Right forelimb (tissue), 1 donor: ENCODE measurements at regions not wholly inside any gene's neighbourhood (a gene's known extent, or its start where the extent isn't known, plus 50 kb on each side); places are given as distances from the start of the nearest gene placed in this dataset.
"Not testable (repeated sequence)": the region's sequence is repeated elsewhere in the genome, so short reads cannot be mapped to it uniquely, and the experiment has no call there.

Experiments
- DNase-seq: peaks from one replicate; pipeline ENCODE4 v3.0.0-alpha.2; 2018

DNA sequence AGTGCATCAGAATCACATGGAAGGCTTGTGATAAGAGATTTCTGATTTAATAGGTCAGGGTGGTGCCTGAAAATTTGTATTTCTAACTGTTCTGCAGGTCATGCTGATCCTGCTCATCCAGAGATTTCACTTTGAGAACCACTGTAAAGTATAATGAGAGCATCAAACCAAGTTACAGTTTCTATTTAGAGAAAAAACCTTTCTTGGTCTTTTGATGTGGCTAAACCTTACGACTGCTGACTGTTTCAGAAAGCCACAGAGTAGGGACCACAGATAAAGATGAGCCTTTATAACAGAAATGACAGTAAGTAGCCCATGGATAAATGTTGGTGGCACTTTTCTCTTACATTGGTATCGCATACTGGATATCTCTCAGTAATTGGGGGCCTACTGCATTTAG, 109.4 kb upstream of the FANCL start:
- no peak for DNase-seq

DNA sequence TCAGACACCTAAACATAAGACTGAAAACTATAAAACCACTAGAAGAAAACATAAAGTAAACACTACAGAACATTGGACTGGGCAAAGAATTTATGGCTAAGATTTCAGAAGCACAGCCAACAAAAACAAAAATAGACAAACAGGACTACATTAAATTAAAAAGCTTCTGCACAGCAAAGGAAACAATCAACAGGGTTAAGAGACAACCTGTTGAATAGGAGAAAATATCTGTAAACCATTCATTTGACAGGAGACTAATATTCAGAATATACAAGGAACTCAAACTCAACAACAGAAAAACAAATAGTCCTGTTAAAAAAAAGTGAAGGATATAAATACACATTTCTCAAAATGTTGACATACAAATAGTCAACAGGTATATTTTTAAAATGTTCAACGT, 106.7 kb upstream of the FANCL start:
- DNase-seq: no peak

DNA sequence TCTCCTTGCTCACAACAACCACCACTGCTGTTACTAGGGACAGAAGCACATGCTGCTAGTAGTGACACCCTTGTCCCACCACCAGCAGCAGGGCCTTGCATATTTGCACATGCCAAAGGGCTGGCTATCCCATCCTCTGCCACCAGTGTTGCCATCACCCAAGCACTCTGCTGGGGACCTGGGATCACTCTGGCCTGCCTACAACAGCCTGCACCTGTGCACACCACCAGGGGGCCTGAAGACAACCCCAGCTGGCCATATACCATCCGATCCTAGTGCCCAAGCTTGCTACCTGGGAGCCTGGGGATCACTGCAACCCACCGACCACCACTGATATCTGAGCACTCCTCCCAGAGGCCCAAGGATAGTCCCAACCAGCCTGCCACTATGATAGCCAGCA, 99.9 kb upstream of the FANCL start:
- no peak for DNase-seq

DNA sequence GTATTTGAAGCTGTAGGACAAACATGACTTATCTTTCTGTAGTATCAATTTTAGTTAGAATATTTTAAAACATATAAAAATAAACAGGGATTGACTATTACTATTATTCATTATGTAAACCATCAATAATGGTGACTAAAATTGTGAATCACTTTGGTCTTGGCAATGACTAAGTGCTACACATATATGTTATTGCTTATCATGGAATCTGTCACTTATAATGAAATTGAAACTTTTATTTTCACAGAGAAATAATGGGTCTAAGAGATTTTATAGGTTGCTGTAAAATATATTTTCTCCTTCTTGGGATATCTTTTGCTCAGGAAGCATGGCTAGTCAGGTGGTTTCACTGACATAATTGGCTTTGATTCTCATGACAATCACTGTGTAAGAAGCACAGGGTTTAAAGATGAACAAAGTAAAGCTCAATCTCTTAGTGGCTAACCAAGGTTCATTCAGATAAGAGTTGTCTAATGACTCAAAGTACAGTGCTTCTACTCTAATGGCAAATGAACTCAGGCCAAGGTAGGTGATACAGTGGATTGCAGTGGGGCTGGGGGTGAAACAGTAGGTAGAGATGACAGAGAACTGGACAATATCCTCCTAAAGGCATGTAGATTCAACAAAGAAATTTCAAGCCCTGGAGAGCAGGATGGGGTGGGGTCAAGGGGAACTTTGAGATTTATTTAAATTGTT, 98.6 kb upstream of the FANCL start:
- DNase-seq: no peak

DNA sequence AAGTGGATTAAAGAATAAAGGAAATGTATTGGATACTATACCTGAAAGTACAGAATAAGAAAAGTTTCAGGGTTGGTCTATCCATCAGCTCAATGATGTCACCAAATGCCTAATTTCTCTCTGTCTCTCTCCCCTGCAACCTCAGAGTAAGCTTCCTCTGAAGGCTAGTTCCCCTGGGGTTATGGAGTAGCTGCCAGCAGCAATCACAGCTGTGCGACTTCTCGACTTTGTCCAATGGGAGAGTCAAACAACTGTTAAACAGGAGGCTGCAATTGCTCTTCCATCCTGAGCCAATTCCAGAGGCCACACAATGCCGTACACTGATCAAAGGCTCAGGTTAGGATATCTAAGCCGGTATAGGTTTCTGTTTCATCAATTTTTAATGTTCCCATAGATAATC, 95.3 kb upstream of the FANCL start:
- DNase-seq: no peak

DNA sequence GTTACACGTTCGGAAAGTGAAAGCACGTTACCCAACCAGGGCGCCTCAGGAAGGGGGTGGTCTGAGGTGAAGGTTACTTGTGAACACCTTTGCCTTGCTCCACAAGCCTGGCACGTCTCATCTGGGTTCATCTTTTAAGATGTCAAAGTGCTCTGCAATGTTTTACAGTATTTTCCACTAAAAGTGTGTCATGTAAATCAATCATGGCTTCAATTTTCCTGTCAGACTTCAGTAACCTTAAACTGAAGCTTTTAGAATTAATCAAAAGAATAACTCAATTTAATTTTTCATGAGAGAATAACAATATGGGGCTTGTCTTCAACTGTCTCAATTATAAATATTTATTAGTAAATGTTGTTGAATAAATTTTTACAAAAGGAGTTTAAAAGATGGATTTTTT, 93.3 kb upstream of the FANCL start:
- DNase-seq: no peak

DNA sequence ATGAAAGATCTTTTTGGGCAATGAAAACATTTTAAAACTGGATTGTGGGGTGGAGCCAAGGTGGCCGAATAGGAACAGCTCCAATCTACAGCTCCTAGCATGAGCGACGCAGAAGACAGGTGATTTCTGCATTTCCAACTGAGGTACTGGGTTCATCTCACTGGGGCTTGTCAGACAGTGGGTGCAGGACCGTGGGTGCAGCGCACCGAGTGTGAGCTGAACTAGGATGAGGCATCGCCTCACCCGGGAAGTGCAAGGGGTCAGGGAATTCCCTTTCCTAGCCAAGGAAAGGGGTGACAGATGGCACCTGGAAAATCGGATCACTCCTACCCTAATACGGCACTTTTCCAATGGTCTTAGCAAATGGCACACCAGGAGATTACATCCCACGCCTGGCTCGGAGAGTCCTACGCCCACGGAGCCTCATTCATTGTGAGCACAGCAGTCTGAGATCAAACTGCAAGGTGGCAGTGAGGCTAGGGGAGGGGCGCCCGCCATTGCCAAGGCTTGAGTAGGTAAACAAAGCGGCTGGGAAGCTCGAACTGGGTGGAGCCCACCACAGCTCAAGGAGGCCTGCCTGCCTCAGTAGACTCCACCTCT, 84.3 kb upstream of the FANCL start:
- DNase-seq: not testable (repeated sequence)

DNA sequence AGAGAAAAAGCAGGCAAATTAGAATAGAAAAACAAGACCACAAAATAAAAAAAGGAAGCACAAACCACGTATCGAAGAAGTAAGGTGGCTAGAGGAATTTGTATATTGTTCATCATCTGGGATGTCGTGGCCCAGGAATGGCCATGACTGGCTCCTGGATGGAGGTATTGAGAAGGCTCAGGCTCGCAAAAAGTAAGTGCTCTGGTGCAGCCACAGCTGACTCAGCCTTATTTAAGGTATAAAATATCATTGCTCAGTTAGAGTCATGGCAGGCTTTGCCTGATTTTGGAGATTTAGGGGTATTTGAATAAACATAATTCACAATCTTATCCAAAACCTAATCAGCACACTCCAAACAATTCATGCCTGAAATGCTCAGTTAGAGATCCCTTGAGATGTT, 78.4 kb upstream of the FANCL start:
- no peak for DNase-seq

DNA sequence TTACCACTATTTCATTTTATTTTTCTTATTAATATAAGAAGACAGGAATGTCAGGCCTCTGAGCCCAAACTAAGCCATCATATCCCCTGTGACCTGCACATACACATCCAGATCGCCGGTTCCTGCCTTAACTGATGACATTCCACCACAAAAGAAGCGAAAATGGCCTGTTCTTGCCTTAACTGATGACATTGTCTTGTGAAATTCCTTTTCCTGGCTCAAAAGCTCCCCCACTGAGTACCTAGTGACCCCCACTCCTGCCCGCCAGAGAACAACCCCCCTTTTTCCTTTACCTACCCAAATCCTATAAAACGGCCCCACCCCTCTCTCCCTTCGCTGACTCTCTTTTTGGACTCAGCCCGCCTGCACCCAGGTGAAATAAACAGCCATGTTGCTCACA, 77.8 kb upstream of the FANCL start:
- not testable (repeated sequence) for DNase-seq

DNA sequence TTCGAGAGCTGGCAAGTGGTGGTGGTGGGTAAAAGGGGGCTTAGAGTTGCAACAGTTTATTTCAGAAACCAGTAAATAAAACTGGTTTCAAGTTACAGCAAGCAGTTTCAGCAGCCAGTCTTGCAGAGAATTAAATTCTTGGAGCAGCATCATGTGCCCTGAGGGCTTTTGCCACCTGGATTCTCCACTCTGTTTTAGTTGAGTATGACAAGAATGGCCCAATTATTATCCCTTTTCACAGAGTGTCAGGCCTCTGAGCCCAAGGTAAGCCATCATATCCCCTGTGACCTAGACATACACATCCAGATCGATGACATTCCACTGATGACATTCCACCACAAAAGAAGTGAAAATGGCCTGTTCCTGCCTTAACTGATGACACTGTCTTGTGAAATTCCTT, 72.8 kb upstream of the FANCL start:
- DNase-seq: no peak

DNA sequence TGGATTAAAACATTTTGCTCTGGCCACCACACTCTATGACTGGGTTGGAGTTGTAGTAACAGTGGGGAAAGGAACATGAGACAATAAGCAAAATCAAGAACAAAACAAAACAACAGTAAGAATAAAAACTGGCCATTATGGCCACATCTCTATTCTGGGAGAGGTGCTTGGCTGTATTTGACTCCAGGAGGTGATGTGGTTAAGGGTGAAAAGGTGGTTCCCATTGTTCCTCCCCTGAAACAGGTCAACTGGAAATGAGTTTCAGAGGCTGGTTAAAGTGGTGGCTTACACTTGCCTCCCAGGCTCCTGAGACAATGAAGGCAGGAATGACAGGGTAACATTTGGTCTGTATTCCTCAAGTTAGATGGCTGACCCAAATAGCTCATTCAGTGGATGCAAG, 67.3 kb upstream of the FANCL start:
- no peak for DNase-seq

DNA sequence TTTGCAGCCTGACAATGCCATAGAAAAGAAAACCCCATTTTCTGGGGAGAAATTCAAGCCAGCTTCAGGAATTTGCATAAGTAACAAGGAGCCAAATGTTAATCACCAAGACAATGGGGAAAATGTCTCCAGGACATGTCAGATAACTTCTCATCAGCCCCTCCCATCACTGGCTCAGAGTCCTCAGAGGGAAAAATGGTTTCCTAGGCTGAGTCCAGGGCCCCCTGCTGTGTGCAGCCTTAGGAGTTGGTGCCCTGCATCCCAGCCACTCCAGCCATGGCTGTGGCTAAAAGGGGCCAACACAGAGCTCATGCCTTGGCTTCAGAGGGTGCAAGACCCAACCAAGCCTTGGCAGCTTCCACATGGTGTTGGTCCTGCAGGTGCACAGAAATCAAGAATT, 63.7 kb upstream of the FANCL start:
- DNase-seq: no peak

DNA sequence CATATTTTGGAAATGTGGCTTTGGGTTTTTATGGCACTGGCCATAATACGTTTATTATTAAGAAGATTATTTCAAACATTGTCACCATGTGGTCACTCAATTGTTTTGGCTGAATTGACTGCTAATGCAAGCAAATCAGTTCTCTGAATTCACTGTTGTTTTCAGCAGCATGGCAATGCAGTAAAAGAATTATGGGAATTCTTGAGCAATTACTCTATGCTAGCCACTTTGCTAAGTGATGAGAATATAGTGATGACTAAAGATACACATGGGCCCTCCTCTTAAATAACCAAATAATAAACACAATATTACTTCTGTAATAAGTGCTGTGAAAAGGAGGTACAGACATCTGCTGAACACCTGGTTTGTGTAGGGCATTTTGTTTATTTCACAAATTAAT, 58.0 kb upstream of the FANCL start:
- no peak for DNase-seq

DNA sequence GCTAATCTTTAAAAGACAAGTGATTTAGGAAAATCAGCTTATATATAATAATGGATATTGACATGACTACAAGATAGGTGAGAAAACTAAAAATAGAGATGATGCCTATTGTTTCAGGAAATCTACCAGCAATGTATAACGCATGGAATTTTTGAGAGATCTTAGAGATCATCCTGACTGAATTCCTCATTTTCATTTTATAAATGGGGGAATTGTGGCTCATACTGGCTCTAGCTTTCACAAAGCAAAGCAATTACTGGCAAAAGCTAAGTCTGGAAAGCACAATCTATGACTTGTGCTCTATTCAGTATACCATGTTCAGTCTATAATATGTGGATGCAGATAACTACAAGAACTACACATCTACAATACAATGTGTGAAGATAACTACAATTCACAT, 51.9 kb upstream of the FANCL start:
- DNase-seq: no peak

DNA sequence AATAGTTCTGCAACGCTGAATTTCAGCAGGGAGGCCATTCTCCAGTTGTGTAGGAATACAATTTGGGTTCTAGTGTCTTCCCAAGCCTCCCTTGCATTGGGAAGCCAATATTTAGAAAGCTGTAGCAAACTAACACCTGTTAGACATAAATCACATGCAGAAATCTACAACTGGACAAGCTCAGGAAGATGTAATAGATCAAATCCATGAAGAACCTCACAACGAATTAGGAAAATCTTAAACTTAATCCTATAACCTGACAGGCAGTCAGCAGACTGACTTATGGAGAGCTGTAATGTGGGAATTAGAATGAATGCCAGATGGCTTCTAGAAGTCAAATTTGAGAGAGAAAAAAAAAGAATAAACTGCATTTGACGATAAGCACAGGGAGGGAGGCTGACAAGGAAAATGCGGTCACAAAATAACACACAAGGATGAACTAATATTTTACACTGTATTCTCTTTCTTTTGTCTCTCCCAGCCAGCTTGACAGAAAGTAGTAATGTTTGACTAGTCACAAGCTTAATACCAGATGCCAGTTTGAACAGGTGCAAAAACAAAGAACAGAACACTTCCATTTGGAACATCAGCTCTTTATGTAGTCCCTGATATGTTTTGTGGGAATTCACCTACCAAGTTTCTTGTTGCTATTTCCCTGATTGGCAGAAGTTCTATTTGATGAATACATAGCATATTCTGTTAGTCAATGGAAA, 50.8 kb upstream of the FANCL start:
- DNase-seq: no peak
